ENCODE measurements at regions not wholly inside any gene's neighbourhood (a gene's known extent, or its start where the extent isn't known, plus 50 kb on each side); places are given as distances from the start of the nearest gene placed in this dataset.

- Histone ChIP-seq H3K79me2 (replicated peaks; ENCODE audit: insufficient read depth) (no peaks in the 10 kb centered on the region), H3K4me1 (ENCODE audit: insufficient read depth) (peaks cover 33% of the 10 kb centered on the region), H3K27ac (ENCODE audit: low read depth) (no peak overlapping the region), H3K36me3 (ENCODE audit: insufficient read depth) (no peaks in the 10 kb centered on the region), H3K9me2 (ENCODE audit: insufficient read depth) (no peaks in the 10 kb centered on the region), H2AFZ (peak overlapping the region; percentile 39; the same call in 1 of the 2 replicates), H3K4me2 (no peak overlapping the region), H3K27me3 (ENCODE audit: insufficient read depth) (no peaks in the 10 kb centered on the region), H4K20me1 (replicated peaks; ENCODE audit: insufficient read depth) (no peaks in the 10 kb centered on the region), H3K4me3 (no peak overlapping the region), H3F3A (replicated peaks; ENCODE audit: low read depth) (no peaks in the 10 kb centered on the region)
- TF ChIP-seq STAT1 (IDR thresholded peaks at IDR 0.05; ENCODE audit: unreplicated experiment) (no peak), ZNF462 (CRISPR knock-in tag; IDR thresholded peaks at IDR 0.05) (no peak), ZNF114 (CRISPR knock-in tag; IDR thresholded peaks at IDR 0.05) (no peak), CREB1 (CRISPR knock-in tag; IDR thresholded peaks at IDR 0.05; ENCODE audit: low read depth) (no peak), EZH2 (IDR thresholded peaks at IDR 0.05; ENCODE audit: low read depth, unreplicated experiment) (no peak), CTCF (conservative IDR thresholded peaks at IDR 0.05; ENCODE audit: low read depth in 2 of 2) (no peak)
- peaks cover 60% of the 10 kb centered on the region for H3K36me3 Mint-ChIP-seq (ENCODE audit: low read depth)
- DNase-seq (ENCODE audit: low spot score), result peak; percentile 9
- peak overlapping the region; percentile 72; the same call in 1 of the 2 replicates for H3K27ac Mint-ChIP-seq
- H3K9me3 Mint-ChIP-seq, result peaks cover 41% of the 10 kb centered on the region
- H3K4me3 Mint-ChIP-seq, result no peak overlapping the region
- H3K4me1 Mint-ChIP-seq, result peaks cover 28% of the 10 kb centered on the region
- H3K27me3 Mint-ChIP-seq (ENCODE audit: insufficient read depth, low read depth, poor library complexity), result no peaks in the 10 kb centered on the region
- ATAC-seq, result peak; percentile 52; the same call in 1 of the 3 replicates
Measured at GRCh38 chr4:135382280-135382959, 1180.8 kb upstream of the PABPC4L start.
